Ovary (tissue), 7 donors: ENCODE measurements at regions not wholly inside any gene's neighbourhood (a gene's known extent, or its start where the extent isn't known, plus 50 kb on each side); places are given as distances from the start of the nearest gene placed in this dataset.
"Not testable (repeated sequence)": the region's sequence is repeated elsewhere in the genome, so short reads cannot be mapped to it uniquely, and the experiment has no call there.

Experiments used
- DNase-seq, 5 donors: peaks; one replicate each; pipeline ENCODE4 v3.0.0-alpha.2; 2019 to 2020
- H3K27ac ChIP-seq, 2 donors: fragments of 200-600 bp; one replicate each; pipeline versions ENCODE4 v1.5.1 to v1.8.0; 2019 to 2022
- H3K27me3 ChIP-seq: fragments of 200-600 bp; one replicate; pipeline ENCODE4 v1.8.0; 2022
- H3K36me3 ChIP-seq: fragments of 200-600 bp; sonication (generic); one replicate; pipeline ENCODE4 v1.5.1; 2019
- H3K4me1 ChIP-seq: one replicate; pipeline ENCODE4 v1.8.1; 2013; ENCODE audit warnings: mild to moderate bottlenecking, moderate library complexity; ENCODE audit not compliant: insufficient read depth
- H3K4me3 ChIP-seq: fragments of 200-600 bp; sonication (generic); one replicate; pipeline ENCODE4 v1.5.1; 2017
- H3K9me3 ChIP-seq, 2 donors: fragments of 200-600 bp in 1 of 2; sonication (generic) in 1 of 2; one replicate each; pipeline versions ENCODE4 v1.5.1 to v1.8.1; 2013 to 2019; ENCODE audit warnings: mild to moderate bottlenecking in 1 of 2, moderate library complexity in 1 of 2
- CTCF ChIP-seq, 3 donors: fragments of 450-650 bp in 2 of 3; fragments of 200-600 bp in 1 of 3; IDR thresholded peaks; one replicate each; pipeline versions ENCODE4 v1.5.1 to v1.8.0; 2016 to 2022; ENCODE audit warnings: antibody characterized with exemption in 3 of 3, mild to moderate bottlenecking in 1 of 3
- EP300 ChIP-seq: sonication (generic); formaldehyde crosslinking; IDR thresholded peaks from one replicate; pipeline ENCODE4 v1.6.1; 2017; ENCODE audit warnings: antibody characterized with exemption
- POLR2A ChIP-seq: fragments of 450-650 bp; IDR thresholded peaks from one replicate; pipeline ENCODE4 v1.6.1; 2017; ENCODE audit warnings: antibody characterized with exemption, mild to moderate bottlenecking, moderate library complexity
- WGBS, 3 donors: extraction: QIAGEN DNeasy Blood & Tissue Kit in 1 of 3; methylation state at CpG; one replicate each; pipeline versions ENCODE4 v1.1.5 to v1.1.7; 2013 to 2017; 5-methylcytosine and 5-hydroxymethylcytosine counted together
- intact Hi-C, 4 donors: fragments of 100-400 bp; cut with DNase I; formaldehyde crosslinking; loops; one replicate each; pipeline versions ENCODE4 v1.11.0 to v1.15.1; 2022 to 2023
- donor health status: DM: no; HTN: no; CAD: no; lungs with moderate emphysema.
- donor health status: DM: no; HTN: no; CAD: no.
- donor health status: Bipolar disorder and iron deficiency.
- donor health status: DM: no; HTN: no; CAD: no.
- donor health status: DM: yes; HTN: yes; CAD: no.

- TF ChIP-seq CTCF (IDR thresholded peaks at IDR 0.05) (no peak), EP300 (no peak), POLR2A (no peak)
- no peak overlapping the region for H3K27ac ChIP-seq
- intact Hi-C loops: no loop called here
- H3K27me3 ChIP-seq: no peaks in the 10 kb centered on the region
- H3K4me3 ChIP-seq: no peak overlapping the region
- no peaks in the 10 kb centered on the region for H3K9me3 ChIP-seq
- no peaks in the 10 kb centered on the region for H3K36me3 ChIP-seq
- 74 to 79% (median 76%) methylated on average over 4 of the region's 4 CpGs for WGBS, 3 donors
- no peak for DNase-seq
- H3K4me1 ChIP-seq: no peaks in the 10 kb centered on the region
These were observed 426.7 kb upstream of the SMIM21 start for GRCh38 chr18:75854174-75854573.

- WGBS, 3 donors: 82 to 87% (median 86%) methylated on average over 3 of the region's 3 CpGs
- no peaks in the 10 kb centered on the region for H3K27me3 ChIP-seq
- no peaks in the 10 kb centered on the region for H3K36me3 ChIP-seq
- no peaks in the 10 kb centered on the region for H3K4me1 ChIP-seq
- H3K4me3 ChIP-seq: no peak overlapping the region
- DNase-seq: no peak
- intact Hi-C loops: no loop called here
- no peak overlapping the region for H3K27ac ChIP-seq
- H3K9me3 ChIP-seq: no peaks in the 10 kb centered on the region
- TF ChIP-seq EP300 (no peak), CTCF (IDR thresholded peaks at IDR 0.05) (no peak), POLR2A (no peak)
These were observed 418.8 kb upstream of the SMIM21 start for GRCh38 chr18:75846321-75846720.

DNA sequence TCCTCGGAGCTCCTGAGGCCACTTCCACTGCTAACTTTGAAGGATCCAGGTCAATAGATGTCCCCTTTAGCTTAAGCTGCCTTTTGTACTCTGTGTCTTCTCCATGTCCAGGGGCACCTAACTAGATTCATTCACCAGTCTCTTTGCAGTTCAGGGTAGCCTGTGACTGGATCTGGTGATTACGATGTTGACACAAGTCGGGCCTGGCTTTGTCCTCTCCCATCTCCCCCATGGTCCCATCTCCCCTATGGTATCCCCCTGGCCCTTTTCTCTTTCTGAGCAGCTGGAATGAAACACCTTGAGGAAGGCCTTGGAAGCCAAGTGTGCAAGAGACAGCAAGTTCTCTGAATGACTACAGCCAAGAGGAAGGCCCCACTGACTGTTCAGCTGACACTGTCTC is 417.9 kb upstream of the SMIM21 start:
- Histone ChIP-seq H3K36me3 (no peaks in the 10 kb centered on the region), H3K27ac (no peak overlapping the region), H3K9me3 (no peaks in the 10 kb centered on the region), H3K4me3 (no peak overlapping the region), H3K27me3 (no peaks in the 10 kb centered on the region), H3K4me1 (no peaks in the 10 kb centered on the region)
- WGBS, 3 donors: 91 to 95% (median 93%) methylated on average over 3 of the region's 3 CpGs
- TF ChIP-seq CTCF (IDR thresholded peaks at IDR 0.05) (no peak), EP300 (no peak), POLR2A (no peak)
- intact Hi-C loops: no loop called here
- no peak for DNase-seq

GRCh38 chr18:75844146-75844545 is 416.6 kb upstream of the SMIM21 start:
- Histone ChIP-seq H3K36me3 (no peaks in the 10 kb centered on the region), H3K9me3 (no peaks in the 10 kb centered on the region), H3K4me3 (no peak overlapping the region), H3K27ac (no peak overlapping the region), H3K27me3 (no peaks in the 10 kb centered on the region), H3K4me1 (no peaks in the 10 kb centered on the region)
- WGBS, 3 donors: 88 to 97% (median 90%) methylated on average over 3 of the region's 3 CpGs
- intact Hi-C loops: no loop called here
- DNase-seq: no peak
- TF ChIP-seq POLR2A (no peak), EP300 (no peak), CTCF (IDR thresholded peaks at IDR 0.05) (no peak)

DNA sequence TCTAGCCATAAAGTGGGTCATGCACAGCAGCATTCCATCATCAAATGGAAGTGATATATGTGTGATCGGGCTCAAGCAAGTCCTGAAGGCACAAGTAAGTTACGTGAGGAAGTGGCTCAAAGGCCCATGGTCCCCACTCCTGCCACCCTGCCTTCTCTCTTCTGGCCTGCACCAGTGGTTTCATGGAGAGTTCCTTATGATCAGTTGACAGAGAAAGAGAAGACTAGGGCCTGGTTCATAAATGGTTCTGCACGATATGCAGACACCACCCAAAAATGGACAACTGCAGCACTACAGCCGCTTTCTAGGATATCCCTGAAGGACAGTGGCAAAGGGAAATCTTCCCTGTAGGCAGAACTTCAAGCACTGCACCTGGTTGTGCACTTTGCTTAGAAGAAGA is 412.6 kb upstream of the SMIM21 start:
- no peaks in the 10 kb centered on the region for H3K4me1 ChIP-seq
- intact Hi-C loops: no loop called here
- no peaks in the 10 kb centered on the region for H3K36me3 ChIP-seq
- H3K9me3 ChIP-seq: no peaks in the 10 kb centered on the region
- no peaks in the 10 kb centered on the region for H3K27me3 ChIP-seq
- no peak for DNase-seq
- 71 to 98% (median 95%) methylated on average over 4 of the region's 4 CpGs for whole genome bisulfite sequencing, 3 donors
- TF ChIP-seq EP300: no peak
- no peak for TF ChIP-seq CTCF (IDR thresholded peaks at IDR 0.05)
- TF ChIP-seq POLR2A: no peak
- H3K4me3 ChIP-seq: no peak overlapping the region
- H3K27ac ChIP-seq: no peak overlapping the region

DNA sequence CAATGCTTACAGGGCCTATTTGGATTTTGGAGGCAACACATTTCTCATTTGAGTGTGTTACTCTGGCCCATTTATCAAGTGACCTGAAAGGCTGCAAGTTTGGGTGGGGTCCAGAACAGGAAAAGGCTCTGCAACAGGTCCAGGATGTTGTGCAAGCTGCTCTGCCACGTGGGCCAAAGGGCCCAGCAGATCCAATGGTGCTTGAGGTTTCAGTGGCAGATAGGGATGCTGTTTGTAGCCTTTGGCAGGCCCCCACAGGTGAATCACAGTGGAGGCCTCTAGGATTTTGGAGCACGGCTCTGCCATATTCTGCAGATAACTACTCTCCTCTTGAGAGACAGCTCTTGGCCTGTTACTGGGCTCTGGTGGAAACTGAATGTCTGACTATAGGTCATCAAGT is 412.2 kb upstream of the SMIM21 start:
- H3K4me1 ChIP-seq, H3K27me3 ChIP-seq, intact Hi-C loops, H3K27ac ChIP-seq, H3K36me3 ChIP-seq, H3K4me3 ChIP-seq, DNase-seq, H3K9me3 ChIP-seq: not testable (repeated sequence)
- 85 to 88% (median 87%) methylated on average over 2 of the region's 2 CpGs for WGBS, 3 donors
